ENCODE measurements at regions not wholly inside any gene's neighbourhood (a gene's known extent, or its start where the extent isn't known, plus 50 kb on each side); places are given as distances from the start of the nearest gene placed in this dataset.

DNA sequence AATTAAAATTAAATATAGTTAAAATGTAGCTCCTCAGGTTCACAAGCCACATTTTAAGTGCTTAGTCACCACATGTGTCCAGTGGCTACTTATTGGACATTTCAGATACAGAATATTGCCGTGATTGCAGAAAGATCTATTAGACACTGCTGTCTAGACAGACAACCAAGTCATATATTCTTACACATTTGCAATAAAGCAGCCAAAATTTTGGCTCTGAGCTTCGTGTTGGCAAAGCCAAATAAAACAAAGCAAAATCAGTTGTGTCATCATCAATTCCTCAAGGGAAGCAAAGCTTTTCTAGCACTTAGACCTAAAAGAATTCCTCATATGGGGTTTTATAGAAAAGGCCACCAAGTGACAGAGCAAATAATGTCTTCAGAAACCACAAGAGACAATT, 193.1 kb upstream of the LPP start:
- Histone ChIP-seq H3K9me3 (no peaks in the 10 kb centered on the region), H3K4me3 (no peak overlapping the region), H3K27ac (no peak overlapping the region), H3K36me3 (no peaks in the 10 kb centered on the region), H3K4me1 (peaks cover 4 to 73% (median 33%) of the 10 kb centered on the region in 6 donors), H3K27me3 (replicated peaks in 1 of 7) (no peaks in the 10 kb centered on the region)
- 80 to 85% (median 82%) methylated on average over 2 of the region's 2 CpGs for whole genome bisulfite sequencing, 5 donors
- DNase-seq = no peak
- TF ChIP-seq, protein P1, sequence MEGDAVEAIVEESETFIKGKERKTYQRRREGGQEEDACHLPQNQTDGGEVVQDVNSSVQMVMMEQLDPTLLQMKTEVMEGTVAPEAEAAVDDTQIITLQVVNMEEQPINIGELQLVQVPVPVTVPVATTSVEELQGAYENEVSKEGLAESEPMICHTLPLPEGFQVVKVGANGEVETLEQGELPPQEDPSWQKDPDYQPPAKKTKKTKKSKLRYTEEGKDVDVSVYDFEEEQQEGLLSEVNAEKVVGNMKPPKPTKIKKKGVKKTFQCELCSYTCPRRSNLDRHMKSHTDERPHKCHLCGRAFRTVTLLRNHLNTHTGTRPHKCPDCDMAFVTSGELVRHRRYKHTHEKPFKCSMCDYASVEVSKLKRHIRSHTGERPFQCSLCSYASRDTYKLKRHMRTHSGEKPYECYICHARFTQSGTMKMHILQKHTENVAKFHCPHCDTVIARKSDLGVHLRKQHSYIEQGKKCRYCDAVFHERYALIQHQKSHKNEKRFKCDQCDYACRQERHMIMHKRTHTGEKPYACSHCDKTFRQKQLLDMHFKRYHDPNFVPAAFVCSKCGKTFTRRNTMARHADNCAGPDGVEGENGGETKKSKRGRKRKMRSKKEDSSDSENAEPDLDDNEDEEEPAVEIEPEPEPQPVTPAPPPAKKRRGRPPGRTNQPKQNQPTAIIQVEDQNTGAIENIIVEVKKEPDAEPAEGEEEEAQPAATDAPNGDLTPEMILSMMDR (IDR thresholded peaks at IDR 0.05 in 8 of 11, conservative IDR thresholded peaks at IDR 0.05 in 3 of 11) = no peak
- TF ChIP-seq POLR2AphosphoS5 (IDR thresholded peaks at IDR 0.05) = no peak
- no peak for TF ChIP-seq POLR2A (IDR thresholded peaks at IDR 0.05)
- intact Hi-C loops (cut with DNase I; ENCODE audit: low total_unique reads) = no loop called here

DNA sequence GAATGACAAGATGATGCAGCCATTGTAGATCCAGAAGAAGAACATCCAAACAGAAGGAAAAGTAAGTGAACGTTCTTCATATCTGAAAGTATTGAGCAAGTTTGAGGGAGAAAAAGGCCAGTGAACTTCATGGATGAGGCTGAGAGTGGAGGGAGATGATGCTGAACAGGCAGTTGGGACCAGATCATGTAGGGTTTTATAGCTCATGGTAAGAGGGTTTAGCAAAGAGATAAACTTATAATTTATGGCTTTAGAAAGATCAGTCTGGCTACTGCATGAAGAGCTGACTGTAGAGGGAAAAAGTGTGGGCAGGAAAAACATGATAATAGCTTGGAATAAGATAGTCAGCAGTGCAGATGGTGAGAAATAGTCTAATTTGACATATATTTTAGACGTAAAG, 192.6 kb upstream of the LPP start:
- H3K36me3 ChIP-seq = no peaks in the 10 kb centered on the region
- no peaks in the 10 kb centered on the region for H3K9me3 ChIP-seq
- H3K4me1 ChIP-seq = peaks cover 4 to 74% (median 32%) of the 10 kb centered on the region in 6 donors
- 78 to 94% (median 87%) methylated on average over 2 of the region's 2 CpGs for WGBS, 5 donors
- peak overlapping the region in 1 of 8 donors; percentile 7 for H3K27ac ChIP-seq
- no peak for TF ChIP-seq POLR2AphosphoS5 (IDR thresholded peaks at IDR 0.05)
- TF ChIP-seq, protein P1 (IDR thresholded peaks at IDR 0.05 in 8 of 11, conservative IDR thresholded peaks at IDR 0.05 in 3 of 11) = no peak
- no peak for TF ChIP-seq POLR2A (IDR thresholded peaks at IDR 0.05)
- no peak for DNase-seq
- H3K4me3 ChIP-seq = no peak overlapping the region
- no peaks in the 10 kb centered on the region for H3K27me3 ChIP-seq (replicated peaks in 1 of 7)
- intact Hi-C loops (cut with DNase I; ENCODE audit: low total_unique reads) = no loop called here

DNA sequence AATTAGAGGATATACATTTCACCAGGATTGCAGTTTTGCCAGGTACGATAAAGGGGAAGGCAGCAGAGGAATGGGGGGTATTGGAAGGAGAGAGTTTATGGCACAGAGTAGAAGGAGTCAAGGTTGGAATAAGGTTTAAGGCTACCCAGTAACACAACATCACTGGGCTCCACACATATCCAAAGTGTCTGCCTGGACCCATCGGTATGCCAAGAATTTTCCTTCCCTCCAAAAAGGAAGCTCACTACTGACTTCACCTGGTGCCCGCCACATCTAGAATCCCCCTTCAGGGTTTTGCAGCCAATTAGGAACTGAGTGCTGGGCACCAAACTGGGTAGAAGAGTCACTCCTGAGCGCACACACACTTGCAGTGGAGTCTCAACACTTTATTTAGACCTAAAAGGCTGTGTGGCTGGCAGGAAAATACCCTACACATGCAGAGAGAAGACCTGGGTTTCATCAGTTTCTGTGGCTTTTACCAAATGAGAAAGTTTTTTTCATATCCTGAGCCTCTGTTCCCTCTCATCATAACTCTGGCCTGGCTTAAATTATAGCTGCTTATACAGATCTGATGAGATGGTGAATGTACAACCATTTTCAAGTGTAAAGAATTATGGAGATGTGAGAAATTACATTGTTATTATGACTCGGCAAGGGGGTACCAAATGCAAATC, 190.8 kb upstream of the LPP start:
- no peaks in the 10 kb centered on the region for H3K9me3 ChIP-seq
- H3K36me3 ChIP-seq = no peaks in the 10 kb centered on the region
- H3K4me1 ChIP-seq = peaks cover 4 to 74% (median 26%) of the 10 kb centered on the region in 6 donors
- peak overlapping the region in 7 of 8 donors; percentile 48 to 88 (median 73) for H3K27ac ChIP-seq
- intact Hi-C loops (cut with DNase I; ENCODE audit: low total_unique reads) = no loop called here
- no peak for TF ChIP-seq POLR2AphosphoS5 (IDR thresholded peaks at IDR 0.05)
- no peak for TF ChIP-seq POLR2A (IDR thresholded peaks at IDR 0.05)
- TF ChIP-seq, protein P1 (IDR thresholded peaks at IDR 0.05 in 8 of 11, conservative IDR thresholded peaks at IDR 0.05 in 3 of 11) = no peak
- no peaks in the 10 kb centered on the region for H3K27me3 ChIP-seq (replicated peaks in 1 of 7)
- no peak for DNase-seq
- peak overlapping the region in 1 of 8 donors; percentile 24 for H3K4me3 ChIP-seq
- WGBS, 5 donors = 55 to 71% (median 65%) methylated on average over 5 of the region's 5 CpGs

DNA sequence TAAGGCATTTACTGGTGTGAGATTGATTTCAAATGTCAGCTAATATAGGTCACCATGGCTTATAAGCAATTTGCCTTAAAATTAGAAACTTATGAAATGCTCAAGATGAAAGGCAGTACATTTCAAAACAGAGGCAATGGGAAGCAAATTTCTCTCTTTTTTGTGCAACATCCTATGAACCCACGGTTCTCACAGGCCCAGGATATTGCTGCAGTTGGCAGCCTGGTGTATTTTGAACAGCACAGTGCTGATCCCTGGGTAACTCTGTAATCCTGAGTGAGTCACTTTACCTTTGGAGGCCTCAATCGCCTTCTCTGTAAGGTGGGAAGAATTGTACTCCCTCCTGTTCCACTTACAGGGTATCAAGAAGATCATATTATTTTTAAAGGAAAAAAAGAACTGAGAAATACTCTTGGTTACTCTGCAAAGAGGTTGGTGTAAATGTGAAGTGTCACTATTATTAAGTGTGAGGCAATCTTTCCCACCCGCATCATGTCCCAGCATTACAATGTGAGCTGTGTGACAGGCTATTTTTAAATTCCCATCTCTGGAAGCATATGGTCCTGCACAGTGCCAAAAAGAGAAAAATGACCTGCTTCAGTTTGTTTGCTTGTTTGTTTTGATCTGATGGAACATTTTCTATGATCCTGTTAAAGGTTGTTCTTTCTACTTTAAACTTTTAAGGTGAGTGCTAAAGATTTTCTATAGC, 190.1 kb upstream of the LPP start:
- TF ChIP-seq POLR2AphosphoS5 (IDR thresholded peaks at IDR 0.05) (no peak), POLR2A (IDR thresholded peaks at IDR 0.05) (no peak)
- TF ChIP-seq, protein P1 (IDR thresholded peaks at IDR 0.05 in 8 of 11, conservative IDR thresholded peaks at IDR 0.05 in 3 of 11) = no peak
- WGBS, 5 donors = 37 to 73% (median 48%) methylated on average over 3 of the region's 3 CpGs
- Histone ChIP-seq H3K36me3 (no peaks in the 10 kb centered on the region), H3K9me3 (no peaks in the 10 kb centered on the region), H3K27ac (peak overlapping the region in 7 of 8 donors; percentile 48 to 88 (median 73)), H3K27me3 (replicated peaks in 1 of 7) (no peaks in the 10 kb centered on the region), H3K4me1 (peaks cover 0 to 74% (median 19%) of the 10 kb centered on the region in 6 donors), H3K4me3 (peak overlapping the region in 1 of 8 donors; percentile 24)
- DNase-seq = no peak
- intact Hi-C loops (cut with DNase I; ENCODE audit: low total_unique reads) = no loop called here

All from spleen (tissue), 11 donors.